Upper lobe of left lung (tissue), 4 donors: ENCODE measurements at regions not wholly inside any gene's neighbourhood (a gene's known extent, or its start where the extent isn't known, plus 50 kb on each side); places are given as distances from the start of the nearest gene placed in this dataset.

Source experiments
- CTCF ChIP-seq, 6 experiments: fragments of 450-650 bp in 4 of 6; fragments of 200-600 bp in 2 of 6; sonication (generic) in 2 of 6; IDR thresholded peaks; one replicate each; pipeline ENCODE4 v1.5.1; 2016 to 2019; ENCODE audit warnings: antibody characterized with exemption in 6 of 6
- POLR2A ChIP-seq, 4 donors: fragments of 450-650 bp; IDR thresholded peaks; one replicate each; pipeline ENCODE4 v1.5.1; 2016 to 2017; ENCODE audit warnings: antibody characterized with exemption in 4 of 4, mild to moderate bottlenecking in 2 of 4
- POLR2AphosphoS5 ChIP-seq, 2 donors: sonication (generic); formaldehyde crosslinking; IDR thresholded peaks; one replicate each; pipeline ENCODE4 v1.5.1; 2017; ENCODE audit warnings: antibody characterized with exemption in 2 of 2

- TF ChIP-seq CTCF (IDR thresholded peaks at IDR 0.05) (no peak), POLR2A (IDR thresholded peaks at IDR 0.05) (no peak), POLR2AphosphoS5 (IDR thresholded peaks at IDR 0.05) (no peak)
These were observed 248.7 kb downstream of the IL15 start for GRCh38 chr4:141885112-141885511.
